SK-N-SH (cell line): ENCODE measurements at regions not wholly inside any gene's neighbourhood (a gene's known extent, or its start where the extent isn't known, plus 50 kb on each side); places are given as distances from the start of the nearest gene placed in this dataset.

Source experiments
- MXI1 ChIP-seq: IDR thresholded peaks from 2 replicates; pipeline ENCODE4 v1.6.1; 2012; ENCODE audit warnings: mild to moderate bottlenecking, low read depth, low read length, improper control_type of control experiment
- REST ChIP-seq: IDR thresholded peaks from 2 replicates; pipeline ENCODE4 v1.6.1; 2012; ENCODE audit warnings: mild to moderate bottlenecking, low read depth, low read length, moderate library complexity
- TAF1 ChIP-seq: IDR thresholded peaks from 2 replicates; pipeline ENCODE4 v1.6.1; 2012; ENCODE audit warnings: low read depth, mild to moderate bottlenecking, low read length, moderate library complexity, borderline replicate concordance
- TCF12 ChIP-seq: IDR thresholded peaks from 2 replicates; pipeline ENCODE4 v1.4.0; 2012
- TF ChIP-seq, protein P1 (sequence below): fragments of 200-600 bp; sonication (generic); IDR thresholded peaks from 2 replicates; pipeline ENCODE4 v1.6.1; 2017; ENCODE audit warnings: antibody characterized with exemption, mild to moderate bottlenecking, moderate library complexity
- TF ChIP-seq, protein P2 (sequence below): fragments of 150-350 bp; IDR thresholded peaks from 2 replicates; pipeline ENCODE4 v1.6.1; 2017; ENCODE audit warnings: antibody characterized with exemption, low read length, low read depth, borderline replicate concordance

- TF ChIP-seq REST, result no peak
- TF ChIP-seq, protein P1, sequence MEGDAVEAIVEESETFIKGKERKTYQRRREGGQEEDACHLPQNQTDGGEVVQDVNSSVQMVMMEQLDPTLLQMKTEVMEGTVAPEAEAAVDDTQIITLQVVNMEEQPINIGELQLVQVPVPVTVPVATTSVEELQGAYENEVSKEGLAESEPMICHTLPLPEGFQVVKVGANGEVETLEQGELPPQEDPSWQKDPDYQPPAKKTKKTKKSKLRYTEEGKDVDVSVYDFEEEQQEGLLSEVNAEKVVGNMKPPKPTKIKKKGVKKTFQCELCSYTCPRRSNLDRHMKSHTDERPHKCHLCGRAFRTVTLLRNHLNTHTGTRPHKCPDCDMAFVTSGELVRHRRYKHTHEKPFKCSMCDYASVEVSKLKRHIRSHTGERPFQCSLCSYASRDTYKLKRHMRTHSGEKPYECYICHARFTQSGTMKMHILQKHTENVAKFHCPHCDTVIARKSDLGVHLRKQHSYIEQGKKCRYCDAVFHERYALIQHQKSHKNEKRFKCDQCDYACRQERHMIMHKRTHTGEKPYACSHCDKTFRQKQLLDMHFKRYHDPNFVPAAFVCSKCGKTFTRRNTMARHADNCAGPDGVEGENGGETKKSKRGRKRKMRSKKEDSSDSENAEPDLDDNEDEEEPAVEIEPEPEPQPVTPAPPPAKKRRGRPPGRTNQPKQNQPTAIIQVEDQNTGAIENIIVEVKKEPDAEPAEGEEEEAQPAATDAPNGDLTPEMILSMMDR, result no peak
- TF ChIP-seq TAF1, result no peak
- 0 out of 2 replicates have a peak, but pooled peaks have one; percentile 9 for TF ChIP-seq TCF12
- no peak for TF ChIP-seq MXI1
- TF ChIP-seq, protein P2, sequence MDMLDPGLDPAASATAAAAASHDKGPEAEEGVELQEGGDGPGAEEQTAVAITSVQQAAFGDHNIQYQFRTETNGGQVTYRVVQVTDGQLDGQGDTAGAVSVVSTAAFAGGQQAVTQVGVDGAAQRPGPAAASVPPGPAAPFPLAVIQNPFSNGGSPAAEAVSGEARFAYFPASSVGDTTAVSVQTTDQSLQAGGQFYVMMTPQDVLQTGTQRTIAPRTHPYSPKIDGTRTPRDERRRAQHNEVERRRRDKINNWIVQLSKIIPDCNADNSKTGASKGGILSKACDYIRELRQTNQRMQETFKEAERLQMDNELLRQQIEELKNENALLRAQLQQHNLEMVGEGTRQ, result no peak
Observed at GRCh38 chr15:62498712-62499111, 333.6 kb upstream of the C2CD4B start.
